ENCODE measurements at regions not wholly inside any gene's neighbourhood (a gene's known extent, or its start where the extent isn't known, plus 50 kb on each side); places are given as distances from the start of the nearest gene placed in this dataset.

- TF ChIP-seq, protein P1, sequence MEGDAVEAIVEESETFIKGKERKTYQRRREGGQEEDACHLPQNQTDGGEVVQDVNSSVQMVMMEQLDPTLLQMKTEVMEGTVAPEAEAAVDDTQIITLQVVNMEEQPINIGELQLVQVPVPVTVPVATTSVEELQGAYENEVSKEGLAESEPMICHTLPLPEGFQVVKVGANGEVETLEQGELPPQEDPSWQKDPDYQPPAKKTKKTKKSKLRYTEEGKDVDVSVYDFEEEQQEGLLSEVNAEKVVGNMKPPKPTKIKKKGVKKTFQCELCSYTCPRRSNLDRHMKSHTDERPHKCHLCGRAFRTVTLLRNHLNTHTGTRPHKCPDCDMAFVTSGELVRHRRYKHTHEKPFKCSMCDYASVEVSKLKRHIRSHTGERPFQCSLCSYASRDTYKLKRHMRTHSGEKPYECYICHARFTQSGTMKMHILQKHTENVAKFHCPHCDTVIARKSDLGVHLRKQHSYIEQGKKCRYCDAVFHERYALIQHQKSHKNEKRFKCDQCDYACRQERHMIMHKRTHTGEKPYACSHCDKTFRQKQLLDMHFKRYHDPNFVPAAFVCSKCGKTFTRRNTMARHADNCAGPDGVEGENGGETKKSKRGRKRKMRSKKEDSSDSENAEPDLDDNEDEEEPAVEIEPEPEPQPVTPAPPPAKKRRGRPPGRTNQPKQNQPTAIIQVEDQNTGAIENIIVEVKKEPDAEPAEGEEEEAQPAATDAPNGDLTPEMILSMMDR (IDR thresholded peaks at IDR 0.05), result no peak
- no peak for TF ChIP-seq POLR2A (IDR thresholded peaks at IDR 0.05)
These were observed 83.2 kb downstream of the IRX3 start for GRCh38 chr16:54203384-54203783.
